GM12878 (cell line): ENCODE measurements at regions not wholly inside any gene's neighbourhood (a gene's known extent, or its start where the extent isn't known, plus 50 kb on each side); places are given as distances from the start of the nearest gene placed in this dataset.

Experiments used
- ATAC-seq: fragments of 200-7000 bp; cut with Tn5 transposase; 3 replicates; pipeline ENCODE4 v1.9.1; 2020; ENCODE audit warnings: mild to moderate bottlenecking, moderate library complexity
- BruUV-seq: library from RNA; stranded (reverse); fragments of 400-500 nt; replicated peaks from 2 replicates; lab custom pipeline; 2021; lab: Mats Ljungman, UMichigan
- CTCF ChIA-PET: fragments of 300-600 bp; sonication (Branson Sonifier 250); formaldehyde crosslinking; extraction: SDS; loops from one replicate; lab custom pipeline; 2021; ENCODE audit warnings: inconsistent platforms; lab: Yijun Ruan, JAX
- POLR2A ChIA-PET: fragments of 350-600 bp; formaldehyde crosslinking; extraction: SDS; loops from one replicate; lab custom pipeline; 2021; ENCODE audit warnings: inconsistent platforms; lab: Charles Lee
- RAD21 ChIA-PET: fragments of 300-600 bp; sonication (Branson Sonifier 250); formaldehyde crosslinking; loops from one replicate; lab custom pipeline; 2023; ENCODE audit warnings: antibody characterized with exemption; ENCODE audit not compliant: unreplicated experiment; lab: Charles Lee
- SMC1A ChIA-PET: fragments of 300-600 bp; sonication (Branson Sonifier 250); formaldehyde crosslinking; loops from one replicate; lab custom pipeline; 2023; ENCODE audit not compliant: unreplicated experiment, uncharacterized antibody; lab: Charles Lee
- DNase-seq: peaks from one replicate; pipeline ENCODE4 v3.0.0-alpha.2; 2011; ENCODE audit warnings: low read depth, low spot score
- FAIRE-seq: peaks from 3 replicates; lab custom pipeline; 2011; peaks lifted over from hg19 to GRCh38; lab: Jason Lieb, UNC
- H2AFZ ChIP-seq: 2 replicates; pipeline ENCODE4 v1.6.0; 2011; ENCODE audit warnings: low read depth, low read length, control low read depth; ENCODE audit not compliant: control insufficient read depth
- H3K27ac ChIP-seq: 2 replicates; pipeline ENCODE4 v1.5.1; 2011; ENCODE audit warnings: control low read depth; ENCODE audit not compliant: control insufficient read depth, insufficient read depth
- H3K27me3 ChIP-seq, 2 experiments: replicated peaks in 1 of 2; 2 replicates each; pipeline versions ENCODE4 v1.6.0 to v1.6.1; 2011; ENCODE audit warnings: low read length in 1 of 2; ENCODE audit not compliant: control insufficient read depth in 2 of 2, insufficient read depth in 2 of 2
- H3K36me3 ChIP-seq, 2 experiments: 2 replicates each; pipeline ENCODE4 v1.5.1; 2011; ENCODE audit warnings: low read length in 1 of 2; ENCODE audit not compliant: control insufficient read depth in 2 of 2, insufficient read depth in 2 of 2
- H3K4me1 ChIP-seq: 2 replicates; pipeline ENCODE4 v1.6.1; 2011; ENCODE audit warnings: mild to moderate bottlenecking, low read length, moderate library complexity, mixed read lengths; ENCODE audit not compliant: control insufficient read depth, insufficient read depth
- H3K4me2 ChIP-seq: 2 replicates; pipeline ENCODE4 v1.6.0; 2011; ENCODE audit warnings: control low read depth; ENCODE audit not compliant: control insufficient read depth, insufficient read depth
- H3K4me3 ChIP-seq: fragments of 200-600 bp; sonication (generic); 2 replicates; pipeline ENCODE4 v1.5.1; 2016
- H3K79me2 ChIP-seq: 2 replicates; pipeline ENCODE4 v1.6.0; 2011; ENCODE audit warnings: low read length; ENCODE audit not compliant: control insufficient read depth, insufficient read depth
- H3K9ac ChIP-seq: 2 replicates; pipeline ENCODE4 v1.8.0; 2011; ENCODE audit warnings: low read length, control low read depth, mixed read lengths; ENCODE audit not compliant: control insufficient read depth, insufficient read depth
- H3K9me3 ChIP-seq: replicated peaks from 3 replicates; pipeline ENCODE4 v1.5.1; 2011; ENCODE audit warnings: mild to moderate bottlenecking, low read length; ENCODE audit not compliant: control insufficient read depth, insufficient read depth
- H4K20me1 ChIP-seq: 2 replicates; pipeline ENCODE4 v1.6.0; 2011; ENCODE audit not compliant: control insufficient read depth, insufficient read depth
- BACH1 ChIP-seq: fragments of 450-650 bp; IDR thresholded peaks from 2 replicates; pipeline ENCODE4 v1.6.1; 2017; ENCODE audit warnings: mild to moderate bottlenecking, borderline replicate concordance
- BMI1 ChIP-seq: fragments of 450-650 bp; IDR thresholded peaks from 2 replicates; pipeline ENCODE4 v1.6.1; 2016; ENCODE audit warnings: mild to moderate bottlenecking, moderate library complexity, borderline replicate concordance
- BRCA1 ChIP-seq: IDR thresholded peaks from 2 replicates; pipeline ENCODE4 v1.6.1; 2011; ENCODE audit warnings: low read depth, low read length, improper control_type of control experiment
- EGR1 ChIP-seq, 2 experiments: IDR thresholded peaks; 1 replicate in 1 of 2; 2 replicates in 1 of 2; pipeline ENCODE4 v1.6.1; 2011 to 2012; ENCODE audit warnings: low read depth in 2 of 2, low read length in 2 of 2, borderline replicate concordance in 1 of 2, mild to moderate bottlenecking in 1 of 2, moderate library complexity in 1 of 2
- HDAC2 ChIP-seq: fragments of 200-600 bp; sonication (generic); IDR thresholded peaks from 2 replicates; pipeline ENCODE4 v1.6.1; 2017
- NR2C1 ChIP-seq: fragments of 450-650 bp; IDR thresholded peaks from 2 replicates; pipeline ENCODE4 v1.6.1; 2017; ENCODE audit warnings: antibody characterized with exemption, mild to moderate bottlenecking, moderate library complexity
- PAX8 ChIP-seq: fragments of 450-650 bp; IDR thresholded peaks from 2 replicates; pipeline ENCODE4 v1.6.1; 2017; ENCODE audit warnings: mild to moderate bottlenecking, moderate library complexity
- TARDBP ChIP-seq: IDR thresholded peaks from 2 replicates; pipeline ENCODE4 v1.6.1; 2016; ENCODE audit warnings: borderline replicate concordance
- WGBS: methylation state at CpG from one replicate; pipeline ENCODE4 v1.1.6; 2016; ENCODE audit warnings: low lambda C conversion rate; ENCODE audit not compliant: insufficient replicate concordance, insufficient coverage; ENCODE audit errors: missing lambda C conversion rate; 5-methylcytosine and 5-hydroxymethylcytosine counted together
- in situ Hi-C: fragments of 300-500 bp; cut with MboI; formaldehyde crosslinking; loops from 9 replicates; pipeline ENCODE4 v1.14.3; 2018; ENCODE audit warnings: mixed read lengths
- intact Hi-C: fragments of 100-400 bp; cut with micrococcal nuclease; formaldehyde crosslinking; loops from one replicate; pipeline ENCODE4 v1.14.2; 2022; ENCODE audit not compliant: unreplicated experiment

- no peak overlapping the region for H2AFZ ChIP-seq
- no peak overlapping the region for H3K4me2 ChIP-seq
- no peak for DNase-seq
- ChIA-PET SMC1A (interaction anchor here (1.0 to 1.3 kb wide), 7 partner anchors 12 to 202 kb away, joined by 3 read pairs; no protein-coding TSS in a partner anchor), CTCF (no interaction called here), POLR2A (interaction anchor here (1.0 kb wide), 1 partner anchor 15 kb away, joined by 4 read pairs; no protein-coding TSS in a partner anchor), RAD21 (no interaction called here)
- H3K79me2 ChIP-seq, result no peaks in the 10 kb centered on the region
- H3K9ac ChIP-seq, result no peak overlapping the region
- H3K27me3 ChIP-seq, result no peaks in the 10 kb centered on the region
- intact Hi-C loops, result no loop called here
- H3K36me3 ChIP-seq, result no peaks in the 10 kb centered on the region; a peak in 1 of 4 replicates
- 0% methylated on average over 1 of the region's 1 CpG for WGBS
- no peak for FAIRE-seq
- in situ Hi-C loops, result no loop called here
- peaks cover 6% of the 10 kb centered on the region; the same call in 2 of the 3 replicates for H3K9me3 ChIP-seq
- no peak overlapping the region for H3K27ac ChIP-seq
- H3K4me1 ChIP-seq, result peaks cover 8% of the 10 kb centered on the region; the same call in 1 of the 2 replicates
- no peaks in the 10 kb centered on the region for H4K20me1 ChIP-seq
- no peak for TF ChIP-seq TARDBP
- no peak for TF ChIP-seq BACH1
- TF ChIP-seq BRCA1, result no peak
- TF ChIP-seq EGR1 (IDR thresholded peaks at IDR 0.05; ENCODE audit: borderline replicate concordance in 1 of 2, low read depth in 2 of 2, low read length in 2 of 2), result no peak
- TF ChIP-seq HDAC2, result no peak
- TF ChIP-seq BMI1, result no peak
- no peak for TF ChIP-seq PAX8
- no peak for TF ChIP-seq NR2C1
- TF ChIP-seq, all 136 proteins: peak for 0
- no peak overlapping the region for H3K4me3 ChIP-seq
- BruUV-seq, result no TSS peak
- ATAC-seq, result no peak
These were observed 483.0 kb upstream of the ID2 start for GRCh38 chr2:8198766-8199382.
